ENCODE measurements at regions not wholly inside any gene's neighbourhood (a gene's known extent, or its start where the extent isn't known, plus 50 kb on each side); places are given as distances from the start of the nearest gene placed in this dataset.

DNA sequence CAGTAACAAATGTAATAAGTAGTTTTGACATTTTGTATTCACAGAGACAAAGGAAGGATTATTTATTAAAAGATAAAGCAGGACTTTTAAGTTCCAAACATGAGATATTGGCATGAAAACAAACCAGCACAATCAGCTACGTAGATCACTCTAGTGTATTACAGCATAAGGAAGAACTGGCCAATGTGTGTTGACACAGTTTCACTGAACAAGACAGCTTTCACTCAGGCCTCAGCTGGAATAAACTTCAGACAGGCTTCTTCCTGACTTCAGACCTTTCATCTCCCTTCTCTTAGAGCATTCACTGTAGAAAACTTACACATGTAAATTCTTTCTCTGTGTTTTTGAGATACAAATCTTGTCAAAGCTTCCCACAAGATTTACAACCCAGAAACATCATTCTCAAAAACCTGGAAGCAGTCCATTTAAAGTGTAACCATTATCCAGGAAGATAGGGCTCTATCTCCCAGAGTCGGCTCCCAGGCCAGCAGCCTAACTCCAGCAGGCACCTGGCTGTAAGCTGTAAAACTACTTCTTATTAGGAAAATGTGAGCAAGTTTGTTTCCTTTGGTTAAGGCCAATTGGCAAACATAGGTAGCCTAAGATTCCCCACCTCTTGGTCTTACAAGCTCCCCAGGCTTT is 768.3 kb upstream of the CDH7 start:
- no peak for DNase-seq

DNA sequence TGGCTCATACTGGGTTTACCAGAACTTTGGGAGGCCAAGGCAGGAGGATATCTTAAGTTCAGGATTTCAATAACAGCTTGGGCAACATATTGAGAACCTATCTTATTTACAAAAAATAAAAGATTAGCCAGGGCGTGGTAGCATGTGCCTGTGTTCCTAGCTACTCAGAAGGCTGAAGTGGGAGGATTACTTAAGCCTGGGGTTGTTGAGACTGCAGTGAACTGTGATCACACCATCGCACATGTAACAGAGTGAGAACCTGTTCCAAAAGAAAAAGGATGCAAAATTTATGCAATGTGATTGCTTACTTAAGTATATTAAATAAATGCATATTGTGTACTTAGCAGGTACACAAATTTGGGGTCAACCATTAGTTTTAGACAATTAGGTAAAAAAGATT is 768.9 kb upstream of the CDH7 start:
- no peak for DNase-seq

- DNase-seq, result no peak
Observed at GRCh38 chr18:64979791-64980190, 771.0 kb upstream of the CDH7 start.

GRCh38 chr18:64974391-64975125 is 776.3 kb upstream of the CDH7 start:
- no peak for DNase-seq

GRCh38 chr18:64972545-64972944 is 778.3 kb upstream of the CDH7 start:
- DNase-seq, result no peak

DNA sequence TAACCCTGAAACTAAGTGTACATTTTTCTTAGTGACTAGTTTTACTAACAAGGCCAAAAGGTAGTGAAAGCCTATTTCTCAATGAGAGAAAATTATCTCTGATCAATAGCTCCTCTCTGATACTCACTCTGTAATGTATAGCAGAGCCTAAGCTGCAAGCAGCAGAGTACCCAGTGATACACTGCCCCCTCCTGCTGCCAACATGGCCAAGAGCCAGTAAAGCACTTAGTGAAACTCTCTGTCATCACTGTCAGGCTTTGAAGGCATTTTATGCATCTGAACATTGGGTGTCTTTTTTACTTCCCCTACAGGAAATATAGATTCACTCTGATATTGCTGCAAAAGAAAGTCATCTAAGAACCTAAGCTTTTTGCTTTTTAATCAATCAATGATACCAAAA is 784.1 kb upstream of the CDH7 start:
- peak; percentile 84 for DNase-seq

DNA sequence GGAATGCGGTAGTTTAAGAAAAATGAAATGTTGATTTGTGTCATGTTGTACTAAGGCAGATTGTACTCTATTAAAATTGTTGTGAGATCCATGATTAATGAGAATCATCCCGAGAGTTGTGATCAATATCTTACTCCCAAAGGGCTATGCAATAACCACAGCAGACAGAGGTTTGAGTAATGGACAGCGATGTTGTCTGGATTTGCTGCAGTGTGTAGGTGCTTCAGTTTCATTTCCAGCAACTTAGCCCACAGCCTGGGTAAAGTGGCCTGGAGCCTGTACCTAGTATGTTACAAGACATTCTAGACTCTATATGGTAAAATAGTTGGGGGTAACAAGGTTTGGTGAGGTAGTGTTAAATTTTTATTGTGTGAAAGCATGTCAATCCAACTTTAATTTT is 794.3 kb upstream of the CDH7 start:
- no peak for DNase-seq

GRCh38 chr18:64949885-64950284 is 800.9 kb upstream of the CDH7 start:
- DNase-seq, result no peak

GRCh38 chr18:64936671-64937070 is 787.8 kb upstream of the LINC00305 start:
- no peak for DNase-seq

GRCh38 chr18:64929036-64929435 is 780.1 kb upstream of the LINC00305 start:
- DNase-seq, result peak; percentile 90

DNA sequence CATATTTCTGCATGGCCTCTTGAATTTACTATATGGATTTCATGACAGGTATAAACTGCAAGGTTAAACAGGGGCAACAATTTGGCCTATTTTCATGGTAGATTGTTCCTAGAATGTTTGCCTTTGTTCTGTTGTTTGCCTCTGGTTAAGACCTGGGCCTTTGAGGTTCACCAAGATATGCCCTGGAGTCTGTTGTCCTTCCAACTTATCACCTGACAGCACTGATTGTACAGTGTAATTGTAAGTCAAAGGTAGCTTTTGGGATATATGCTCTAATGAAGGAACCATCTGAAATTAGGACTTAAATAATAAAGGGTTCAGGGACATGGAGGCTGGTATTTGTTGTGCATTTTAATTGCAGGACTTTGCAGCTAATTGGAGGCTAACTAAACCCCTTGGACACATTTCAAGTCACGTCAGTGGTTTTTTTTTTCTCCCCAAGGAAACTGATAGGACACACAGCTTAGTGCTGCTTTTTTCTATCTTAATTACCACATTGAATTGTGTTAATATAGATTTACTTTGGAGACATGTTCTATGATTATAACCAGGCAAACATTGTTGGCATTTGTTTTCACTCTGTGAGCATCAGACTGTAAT is 771.2 kb upstream of the LINC00305 start:
- DNase-seq, result no peak

DNA sequence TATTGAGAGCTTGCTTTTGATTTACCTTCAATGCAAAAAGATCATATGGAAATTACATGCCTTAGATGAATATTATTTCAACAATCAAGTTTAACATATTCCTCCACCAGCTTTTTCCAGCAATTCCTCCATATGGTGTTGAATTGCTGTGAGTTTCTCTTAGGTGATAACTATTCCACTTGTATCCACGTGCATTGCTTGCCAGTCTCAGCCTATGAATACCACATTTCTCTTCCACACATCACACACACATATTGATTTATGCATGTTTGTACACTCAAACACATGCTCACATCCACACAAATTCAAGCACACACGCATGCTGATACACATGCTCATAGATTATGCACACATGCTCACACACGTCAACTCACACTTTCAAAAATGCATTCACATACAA is 770.0 kb upstream of the LINC00305 start:
- DNase-seq, result no peak

GRCh38 chr18:64893349-64893748 is 744.5 kb upstream of the LINC00305 start:
- no peak for DNase-seq

- no peak for DNase-seq
Observed at GRCh38 chr18:64888956-64889355, 740.1 kb upstream of the LINC00305 start.

- DNase-seq, result no peak
Observed at GRCh38 chr18:64886995-64887394, 738.1 kb upstream of the LINC00305 start.

- DNase-seq, result no peak
Observed at GRCh38 chr18:64882896-64883295, 734.0 kb upstream of the LINC00305 start.

DNA sequence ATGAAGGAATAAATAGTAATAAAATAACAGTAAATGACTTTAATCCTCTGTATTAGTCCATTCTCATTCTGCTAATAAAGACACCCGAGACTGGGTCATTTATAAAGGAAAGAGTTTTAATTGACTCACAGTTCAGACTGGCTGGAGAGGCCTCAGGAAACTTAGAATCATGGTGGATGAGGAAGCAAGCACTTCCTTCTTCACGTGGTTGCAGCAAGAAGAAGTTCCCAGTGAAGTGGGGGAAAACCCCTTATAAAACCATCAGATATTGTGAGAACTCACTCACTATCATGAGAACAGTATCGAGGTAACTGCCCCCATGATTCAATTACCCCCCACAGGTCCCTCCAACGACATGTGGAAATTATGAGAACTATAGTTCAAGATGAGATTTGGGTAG is 727.9 kb upstream of the LINC00305 start:
- DNase-seq, result no peak

DNA sequence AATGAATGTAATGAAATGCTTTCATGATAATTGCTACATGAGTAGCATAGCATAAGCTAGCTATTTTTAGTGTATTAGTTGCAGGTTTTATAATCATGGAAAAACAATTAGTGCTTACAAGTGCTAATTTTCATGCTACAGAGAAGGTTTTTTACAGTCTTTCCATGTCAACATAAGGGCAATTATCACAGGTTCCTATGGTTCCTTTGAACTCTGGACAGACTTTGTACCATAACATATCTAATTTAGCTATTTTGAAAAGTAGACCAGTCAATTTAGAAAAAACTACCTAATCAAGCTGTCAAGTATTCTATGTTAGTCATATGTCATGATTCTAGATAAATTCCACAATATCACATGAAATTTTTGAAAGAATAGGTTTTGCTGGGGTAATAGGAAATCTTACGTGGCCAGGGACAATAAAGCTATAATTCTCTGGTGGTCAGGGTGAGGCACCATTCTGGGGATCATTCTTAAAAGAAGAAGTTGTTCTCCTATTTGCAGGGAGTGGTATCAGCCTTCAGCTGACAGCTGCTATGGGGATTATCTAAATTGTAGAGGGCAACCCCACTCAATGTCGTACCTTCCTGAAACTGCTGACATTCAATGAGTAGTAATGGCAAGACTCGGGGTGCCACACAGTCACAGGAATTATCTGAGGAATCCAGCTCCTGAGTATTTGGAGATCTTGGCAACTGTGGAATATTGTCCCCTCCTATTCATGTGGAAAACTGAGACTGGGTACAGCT is 724.0 kb upstream of the LINC00305 start:
- no peak for DNase-seq

DNA sequence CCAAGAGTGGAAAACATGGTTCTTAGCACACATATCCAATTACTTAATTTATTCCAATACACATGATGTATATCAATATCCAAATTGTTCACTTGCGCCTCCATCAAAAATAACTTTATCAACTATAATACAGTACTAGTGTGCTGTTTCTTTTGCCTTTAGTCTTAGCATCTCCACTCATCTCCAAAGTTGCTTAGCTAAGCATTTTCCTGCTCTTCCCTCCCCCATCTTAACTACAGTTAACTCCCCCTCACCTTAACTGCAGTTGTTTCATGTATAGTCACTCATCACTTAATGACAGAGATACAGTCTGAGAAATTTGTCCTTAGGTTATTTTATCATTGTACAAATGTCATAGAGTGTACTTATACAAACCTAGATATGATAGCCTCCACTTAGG is 705.2 kb upstream of the LINC00305 start:
- DNase-seq, result no peak

DNA sequence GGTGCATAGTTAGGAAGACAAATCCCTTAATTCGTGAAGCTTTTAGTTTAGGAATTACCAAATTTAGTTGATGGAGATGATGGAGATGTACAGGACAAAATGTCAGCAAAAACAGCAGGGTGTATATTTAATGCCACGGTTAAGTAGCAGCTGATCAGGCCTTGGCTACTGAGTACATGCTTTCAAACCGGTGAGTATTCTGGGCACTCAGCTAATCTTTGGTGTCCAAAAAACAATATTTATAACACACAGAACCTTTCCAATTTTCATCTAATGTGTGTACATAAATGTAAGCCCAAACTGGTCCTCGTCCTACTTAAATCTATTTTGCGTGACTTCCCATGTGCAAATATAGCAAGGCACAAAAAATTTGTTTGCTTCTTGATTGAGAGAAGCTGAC is 703.4 kb upstream of the LINC00305 start:
- DNase-seq, result peak; percentile 90

DNA sequence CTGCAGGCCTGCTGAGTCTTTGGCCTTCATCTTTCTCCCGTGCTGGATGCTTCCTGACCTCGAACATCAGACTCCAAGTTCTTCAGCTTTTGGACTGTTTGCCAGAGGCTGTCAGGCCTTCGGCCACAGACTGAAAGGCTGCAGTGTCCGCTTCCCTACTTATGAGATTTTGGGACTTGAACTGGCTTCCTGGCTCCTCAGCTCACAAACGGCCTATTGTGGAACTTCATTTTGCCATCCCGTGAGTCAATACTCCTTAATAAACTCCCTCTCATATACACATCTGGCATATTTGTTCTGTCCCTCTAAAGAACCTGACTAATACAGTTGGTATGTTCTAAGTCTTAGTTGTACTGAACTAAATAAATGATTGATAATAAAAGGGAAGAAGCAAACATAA is 702.8 kb upstream of the LINC00305 start:
- DNase-seq, result peak; percentile 72

DNA sequence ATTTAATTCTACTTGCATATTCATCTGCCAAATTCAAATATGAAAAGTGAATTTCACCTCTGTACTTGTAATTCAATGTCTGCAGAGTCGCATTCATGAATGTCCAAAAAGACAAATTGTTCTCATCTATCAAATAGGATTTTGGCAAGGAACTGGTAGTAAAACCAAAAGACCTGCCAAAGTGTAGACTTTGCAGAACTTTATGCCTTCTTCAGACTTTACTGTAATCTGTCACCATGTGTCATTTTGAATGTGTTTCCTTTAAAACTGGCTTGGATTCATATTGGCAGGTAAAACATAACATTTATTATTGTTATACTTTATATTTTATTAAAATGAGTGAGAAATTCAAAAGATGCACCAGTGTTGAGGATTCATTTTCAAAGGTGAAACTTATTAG is 701.9 kb upstream of the LINC00305 start:
- peak; percentile 94 for DNase-seq

DNA sequence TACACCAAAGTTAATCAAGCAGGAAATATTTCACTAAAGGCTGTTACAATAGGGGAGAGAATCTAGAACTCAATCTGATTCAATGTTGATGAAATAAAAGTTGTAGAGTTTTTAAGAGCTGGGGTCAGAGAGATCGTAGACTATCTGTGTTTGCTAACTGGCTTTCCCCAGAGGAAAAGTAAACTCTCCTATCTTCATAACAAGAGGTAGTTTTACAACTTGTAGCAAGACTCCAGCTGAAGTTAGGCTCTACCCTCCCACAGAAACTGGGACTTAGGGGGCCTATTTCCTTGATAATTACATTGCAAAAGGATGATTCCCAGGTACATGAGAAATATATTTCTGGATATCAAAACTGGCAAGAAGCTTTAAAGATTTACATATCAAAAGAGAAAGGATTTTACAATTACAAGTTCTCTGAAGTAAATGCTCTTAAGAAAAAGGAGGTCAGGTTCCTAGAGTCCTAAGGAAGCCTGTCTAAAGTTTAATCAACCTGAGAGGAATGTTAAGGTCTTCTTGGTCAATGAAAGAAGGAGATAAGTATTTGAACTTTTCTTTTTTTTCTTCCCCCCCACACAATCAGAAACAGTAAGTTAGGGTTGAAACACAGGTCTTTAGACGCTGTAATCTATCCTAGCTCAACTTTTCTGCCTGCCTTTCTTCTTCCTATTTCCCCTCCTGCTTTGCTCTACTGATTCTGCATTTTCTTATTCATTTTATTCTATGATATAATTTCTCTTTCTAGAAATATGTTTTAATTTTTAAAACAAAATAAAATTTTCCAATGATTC is 692.2 kb upstream of the LINC00305 start:
- no peak for DNase-seq
